ENCODE measurements at regions not wholly inside any gene's neighbourhood (a gene's known extent, or its start where the extent isn't known, plus 50 kb on each side); places are given as distances from the start of the nearest gene placed in this dataset.

GRCh38 chr13:47025791-47026447 lies 129.1 kb upstream of the HTR2A start:
- no peak for DNase-seq

- DNase-seq = no peak
Measured at GRCh38 chr13:47019977-47020376, 123.1 kb upstream of the HTR2A start.

- DNase-seq = no peak
Measured at GRCh38 chr13:47017476-47017875, 120.6 kb upstream of the HTR2A start.

- no peak for DNase-seq
Measured at GRCh38 chr13:47008318-47008717, 111.5 kb upstream of the HTR2A start.

- DNase-seq = no peak
Measured at GRCh38 chr13:47005756-47006414, 109.0 kb upstream of the HTR2A start.

- DNase-seq = no peak
Measured at GRCh38 chr13:47004540-47004939, 107.7 kb upstream of the HTR2A start.

GRCh38 chr13:47004027-47004426 lies 107.2 kb upstream of the HTR2A start:
- DNase-seq = no peak

GRCh38 chr13:47000165-47000564 lies 103.3 kb upstream of the HTR2A start:
- no peak for DNase-seq

GRCh38 chr13:46996316-46997030 lies 99.6 kb upstream of the HTR2A start:
- no peak for DNase-seq

- DNase-seq = no peak
Measured at GRCh38 chr13:46995874-46996273, 99.0 kb upstream of the HTR2A start.

- DNase-seq = no peak
Measured at GRCh38 chr13:46994492-46994891, 97.6 kb upstream of the HTR2A start.

- no peak for DNase-seq
Measured at GRCh38 chr13:46992383-46992952, 95.6 kb upstream of the HTR2A start.

GRCh38 chr13:46983881-46984280 lies 87.0 kb upstream of the HTR2A start:
- DNase-seq = no peak

- DNase-seq = no peak
Measured at GRCh38 chr13:46982856-46983582, 86.2 kb upstream of the HTR2A start.

GRCh38 chr13:46975173-46975572 lies 78.3 kb upstream of the HTR2A start:
- no peak for DNase-seq

- DNase-seq = no peak
Measured at GRCh38 chr13:46968450-46968849, 71.6 kb upstream of the HTR2A start.

GRCh38 chr13:46964789-46965527 lies 68.1 kb upstream of the HTR2A start:
- no peak for DNase-seq

- DNase-seq = no peak
Measured at GRCh38 chr13:46963904-46964303, 67.1 kb upstream of the HTR2A start.

GRCh38 chr13:46962281-46962941 lies 65.6 kb upstream of the HTR2A start:
- DNase-seq = no peak

- no peak for DNase-seq
Measured at GRCh38 chr13:46961719-46962118, 64.9 kb upstream of the HTR2A start.

- DNase-seq = no peak
Measured at GRCh38 chr13:46953941-46954340, 57.1 kb upstream of the HTR2A start.

GRCh38 chr13:46953331-46953730 lies 56.5 kb upstream of the HTR2A start:
- no peak for DNase-seq

All from hippocampal formation (tissue), 2 donors.